Esophagus squamous epithelium (tissue), 4 donors: ENCODE measurements at regions not wholly inside any gene's neighbourhood (a gene's known extent, or its start where the extent isn't known, plus 50 kb on each side); places are given as distances from the start of the nearest gene placed in this dataset.

Source experiments
- CTCF ChIP-seq, 6 experiments: fragments of 450-650 bp in 4 of 6; fragments of 200-600 bp in 2 of 6; sonication (generic) in 2 of 6; IDR thresholded peaks; one replicate each; pipeline ENCODE4 v1.5.1; 2016 to 2019; ENCODE audit warnings: antibody characterized with exemption in 6 of 6, mild to moderate bottlenecking in 4 of 6, moderate library complexity in 4 of 6
- POLR2A ChIP-seq, 4 donors: fragments of 450-650 bp; IDR thresholded peaks; one replicate each; pipeline ENCODE4 v1.6.1; 2017; ENCODE audit warnings: antibody characterized with exemption in 4 of 4, mild to moderate bottlenecking in 4 of 4, moderate library complexity in 3 of 4

GRCh38 chr3:144141074-144141473 is 169.5 kb downstream of the DIPK2A start:
- no peak for TF ChIP-seq POLR2A (IDR thresholded peaks at IDR 0.05)
- no peak for TF ChIP-seq CTCF (IDR thresholded peaks at IDR 0.05)
